Fibroblast of pulmonary artery (primary cell): ENCODE measurements at regions not wholly inside any gene's neighbourhood (a gene's known extent, or its start where the extent isn't known, plus 50 kb on each side); places are given as distances from the start of the nearest gene placed in this dataset.

Experiments used
- DNase-seq: peaks from one replicate; pipeline ENCODE4 v3.0.0-alpha.2; 2010; ENCODE audit warnings: low read depth
- H3K4me3 ChIP-seq: replicated peaks from 2 replicates; pipeline ENCODE4 v1.5.1; 2011; ENCODE audit warnings: low read depth, mild to moderate bottlenecking, control low read depth, low read length, moderate library complexity
- CTCF ChIP-seq: IDR thresholded peaks from 2 replicates; pipeline ENCODE4 v1.5.1; 2011; ENCODE audit warnings: mild to moderate bottlenecking, control low read depth, low read length, inconsistent platforms; ENCODE audit errors: missing control alignments

GRCh38 chr7:135812148-135812547 is 63.5 kb upstream of the FAM180A start:
- DNase-seq, result no peak
- H3K4me3 ChIP-seq, result no peak overlapping the region
- no peak for TF ChIP-seq CTCF

GRCh38 chr7:135811506-135811905 is 62.9 kb upstream of the FAM180A start:
- no peak for TF ChIP-seq CTCF
- DNase-seq, result no peak

GRCh38 chr7:135808206-135808605 is 59.6 kb upstream of the FAM180A start:
- DNase-seq, result no peak
- TF ChIP-seq CTCF, result no peak
- H3K4me3 ChIP-seq, result no peak overlapping the region

More at GRCh38 chr7:135811506-135811905, 62.9 kb upstream of the FAM180A start:
- H3K4me3 ChIP-seq, result no peak overlapping the region

GRCh38 chr7:135803143-135803542 is 54.5 kb upstream of the FAM180A start:
- H3K4me3 ChIP-seq, result no peak overlapping the region
- no peak for DNase-seq
- no peak for TF ChIP-seq CTCF

GRCh38 chr7:135802697-135803096 is 54.1 kb upstream of the FAM180A start:
- peak; percentile 20 for DNase-seq
- no peak for TF ChIP-seq CTCF
- H3K4me3 ChIP-seq, result no peak overlapping the region

GRCh38 chr7:135801877-135802276 is 53.3 kb upstream of the FAM180A start:
- DNase-seq, result no peak
- no peak overlapping the region for H3K4me3 ChIP-seq
- TF ChIP-seq CTCF, result no peak

- peak; percentile 83 for TF ChIP-seq CTCF
- DNase-seq, result peak; percentile 82
- no peak overlapping the region for H3K4me3 ChIP-seq
Measured at GRCh38 chr7:135801045-135801693, 52.6 kb upstream of the FAM180A start.
